Stimulated activated CD4-positive, alpha-beta T cell treated with anti-CD3 and anti-CD28 coated beads, Interleukin-4, amount 100 ng/mL, for 24 hours (primary cell): ENCODE measurements at regions not wholly inside any gene's neighbourhood (a gene's known extent, or its start where the extent isn't known, plus 50 kb on each side); places are given as distances from the start of the nearest gene placed in this dataset.

Experiments used
- DNase-seq: peaks from one replicate; pipeline ENCODE4 v3.0.0-alpha.2; 2020

DNA sequence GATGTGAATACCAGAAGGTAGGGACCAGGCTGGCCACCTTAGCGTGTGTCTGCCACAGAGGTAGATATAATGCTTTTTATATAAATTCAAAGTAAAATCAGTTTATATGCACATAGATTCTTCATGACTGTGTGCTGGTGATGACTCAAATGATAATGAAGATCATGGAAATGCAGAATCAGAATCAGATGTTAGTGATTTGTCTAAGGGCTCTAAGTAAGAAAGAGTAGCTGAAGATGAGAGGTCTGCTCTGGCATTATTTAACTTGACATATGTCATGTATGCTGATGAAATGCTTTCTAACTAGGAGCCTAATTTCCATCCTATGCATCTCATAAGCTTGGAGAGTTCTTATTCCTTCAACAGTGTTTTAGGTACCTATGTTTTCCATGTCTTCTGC, 50.3 kb upstream of the DPH6 start:
- DNase-seq: no peak

DNA sequence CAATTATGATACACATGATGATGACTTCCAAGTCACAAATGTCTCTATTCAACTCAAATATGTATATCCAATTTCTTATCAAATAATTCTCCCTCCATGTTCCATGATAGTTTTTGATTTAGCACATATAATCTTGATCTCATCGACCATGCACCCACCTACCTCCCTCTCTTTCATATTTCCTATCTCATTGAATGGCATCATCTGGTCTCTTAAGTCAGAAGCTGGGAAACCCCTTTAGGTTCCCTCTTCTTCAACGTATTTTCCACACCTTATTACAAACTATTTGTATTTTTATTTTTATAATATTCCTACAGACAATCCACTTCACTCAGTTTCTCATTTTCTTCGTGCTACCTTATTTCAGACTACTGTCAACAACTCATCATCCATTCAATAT, 56.9 kb upstream of the DPH6 start:
- no peak for DNase-seq

DNA sequence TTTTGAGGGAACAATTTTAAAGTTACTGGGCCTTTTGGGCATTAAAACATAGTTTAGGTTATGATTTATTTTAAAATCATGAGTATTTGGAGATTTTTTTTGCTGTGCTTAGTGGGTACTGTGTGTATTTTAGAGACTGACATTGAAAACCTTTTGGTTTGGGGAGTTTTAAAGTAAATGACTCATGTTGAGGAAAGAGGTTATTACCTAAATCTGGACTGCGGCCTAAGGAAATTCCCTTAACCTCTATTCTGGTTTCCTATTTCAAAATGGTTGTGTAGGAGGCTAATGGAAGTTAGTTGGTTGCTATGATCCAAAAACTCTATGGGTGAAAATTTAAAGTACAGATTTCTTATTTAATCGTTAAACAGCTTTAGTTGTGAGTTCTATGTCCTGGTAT, 57.3 kb upstream of the DPH6 start:
- no peak for DNase-seq

DNA sequence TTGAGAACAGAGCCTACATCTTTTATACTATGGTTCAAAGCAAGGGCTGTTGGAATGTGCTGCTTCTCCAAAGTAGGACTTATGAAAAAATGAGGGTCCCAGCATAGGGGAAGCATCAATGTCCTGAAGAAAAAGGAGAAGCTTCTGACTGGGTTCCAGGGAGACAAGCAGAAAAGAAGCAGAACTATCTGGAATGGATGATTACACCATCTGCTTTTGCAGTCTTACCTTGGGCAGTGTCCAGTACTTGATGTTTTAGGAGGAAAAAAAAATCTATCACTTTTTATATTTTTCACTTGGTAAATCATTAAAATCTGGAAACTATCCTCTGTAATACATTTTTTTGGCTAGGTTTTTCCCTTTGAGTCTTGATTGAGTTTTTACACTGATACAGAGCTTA, 57.9 kb upstream of the DPH6 start:
- no peak for DNase-seq

DNA sequence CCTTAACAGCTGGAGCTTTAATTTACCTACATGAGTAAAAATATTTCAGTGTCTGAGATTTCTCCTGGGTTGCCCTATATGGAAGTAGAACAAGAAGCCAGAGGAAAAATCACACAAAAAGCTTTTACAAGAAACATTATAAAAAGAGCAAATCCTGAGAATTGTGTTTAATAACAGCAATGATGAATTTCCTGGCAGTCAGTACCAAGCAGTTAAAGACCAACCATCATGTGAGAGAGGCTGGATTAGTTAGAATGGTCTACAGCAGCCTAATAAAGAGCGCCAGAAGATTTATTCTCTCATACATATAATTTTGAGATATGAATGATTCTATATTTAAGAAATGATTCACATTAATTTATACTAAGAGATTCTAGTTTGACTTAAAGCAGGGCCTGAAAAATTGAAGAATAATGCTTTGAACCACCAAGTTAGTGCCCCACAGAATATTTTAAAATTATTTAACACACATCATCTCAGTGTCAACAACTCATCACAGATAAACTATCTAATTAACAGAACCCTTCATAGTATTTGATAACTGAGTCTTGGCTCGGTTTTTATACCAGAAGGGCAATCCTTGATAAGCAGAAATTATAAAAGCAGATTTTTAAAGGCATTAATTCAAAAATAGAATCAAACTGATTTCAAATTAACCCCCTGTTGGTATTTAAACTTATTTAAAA, 59.9 kb upstream of the DPH6 start:
- DNase-seq: no peak

DNA sequence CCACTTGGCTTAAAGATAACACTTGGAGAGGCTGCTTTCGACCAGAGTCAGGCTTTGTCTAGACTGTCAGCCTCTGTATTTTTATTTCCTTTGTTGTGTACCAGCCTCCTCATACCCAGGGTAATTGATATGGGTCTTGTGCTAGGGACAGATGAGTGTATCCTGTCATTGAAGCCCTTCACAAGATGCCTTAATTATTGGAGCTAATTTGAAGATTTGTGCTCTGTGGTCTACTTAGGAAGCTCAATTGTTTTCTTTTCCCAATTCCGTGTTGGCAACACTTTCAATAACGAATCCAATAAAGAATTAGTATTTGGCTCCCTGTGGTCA, 60.5 kb upstream of the DPH6 start:
- DNase-seq: no peak

DNA sequence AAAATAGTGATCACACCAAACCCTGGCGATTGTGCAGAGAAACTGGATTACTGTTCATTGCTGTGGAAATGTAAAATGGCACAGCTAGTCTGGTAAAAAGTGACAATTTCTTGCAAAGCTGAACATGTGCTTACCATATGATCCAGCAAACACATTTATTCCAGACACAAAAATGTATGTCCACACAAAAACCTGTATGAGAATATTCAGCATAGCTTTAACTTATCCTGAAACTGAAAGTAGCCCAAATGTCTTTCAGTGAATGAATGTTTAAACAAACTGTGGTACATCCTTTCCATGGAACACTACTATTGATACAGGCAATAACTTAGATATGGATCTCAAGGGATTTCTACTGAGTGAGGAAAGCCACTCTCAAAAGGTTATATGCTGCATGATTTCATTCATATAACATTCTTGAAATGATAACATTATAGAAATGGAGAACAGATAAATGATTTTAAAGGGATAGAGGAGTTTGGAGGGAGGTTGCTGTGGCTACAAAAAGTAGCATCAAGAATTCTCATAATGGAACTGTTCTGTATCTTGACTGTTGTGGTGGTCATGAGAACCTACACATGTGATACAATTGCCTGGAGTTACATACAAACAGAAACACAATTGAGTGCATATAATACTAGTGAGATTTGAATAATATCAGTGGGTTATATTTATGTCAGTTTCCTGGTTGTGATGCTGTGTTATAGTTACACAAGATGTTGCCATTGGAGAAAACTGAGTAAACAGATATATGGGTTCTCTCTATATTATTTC, 70.7 kb upstream of the DPH6 start:
- DNase-seq: no peak

DNA sequence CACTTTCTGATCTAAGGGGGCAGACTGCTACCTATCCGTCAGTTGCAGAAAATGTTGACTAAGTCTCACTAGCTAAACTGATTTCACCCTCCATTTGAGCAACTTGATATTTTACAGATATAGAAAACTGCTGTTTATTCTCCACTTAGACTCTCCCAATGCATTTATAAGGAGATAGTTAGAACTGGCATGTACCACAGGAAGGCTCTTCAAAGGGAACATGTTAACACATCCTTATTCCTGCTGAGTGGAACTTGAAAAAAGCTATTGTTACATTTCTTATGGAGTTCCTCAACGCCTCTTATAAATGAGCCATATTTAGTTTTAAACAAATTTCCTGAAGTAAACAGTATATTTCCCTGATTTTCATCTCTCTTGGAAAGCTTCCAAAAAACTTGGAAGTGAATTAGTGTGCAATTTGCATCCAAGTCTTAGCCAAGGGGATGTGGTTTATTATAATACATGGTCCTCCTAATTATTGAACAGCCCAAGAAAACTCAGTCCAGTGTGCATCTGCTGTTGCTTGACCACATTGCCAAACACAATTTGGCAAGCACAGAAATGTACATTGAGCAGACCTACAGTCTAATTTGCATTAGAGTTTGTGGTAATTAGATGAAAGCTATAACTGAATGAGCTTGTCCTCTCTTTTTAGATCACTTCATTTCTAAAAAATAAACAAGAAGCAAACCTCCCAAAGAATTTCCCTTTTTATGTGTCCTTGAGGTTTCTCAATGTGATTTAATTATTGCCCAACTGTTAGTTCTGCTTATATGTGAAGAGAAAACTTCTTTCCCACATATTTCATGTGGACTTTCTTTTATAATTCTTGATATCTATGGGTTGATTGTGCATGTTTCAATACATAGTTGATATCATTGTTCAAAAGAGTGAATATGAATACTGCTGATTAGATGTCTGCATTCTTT, 72.6 kb upstream of the DPH6 start:
- no peak for DNase-seq

DNA sequence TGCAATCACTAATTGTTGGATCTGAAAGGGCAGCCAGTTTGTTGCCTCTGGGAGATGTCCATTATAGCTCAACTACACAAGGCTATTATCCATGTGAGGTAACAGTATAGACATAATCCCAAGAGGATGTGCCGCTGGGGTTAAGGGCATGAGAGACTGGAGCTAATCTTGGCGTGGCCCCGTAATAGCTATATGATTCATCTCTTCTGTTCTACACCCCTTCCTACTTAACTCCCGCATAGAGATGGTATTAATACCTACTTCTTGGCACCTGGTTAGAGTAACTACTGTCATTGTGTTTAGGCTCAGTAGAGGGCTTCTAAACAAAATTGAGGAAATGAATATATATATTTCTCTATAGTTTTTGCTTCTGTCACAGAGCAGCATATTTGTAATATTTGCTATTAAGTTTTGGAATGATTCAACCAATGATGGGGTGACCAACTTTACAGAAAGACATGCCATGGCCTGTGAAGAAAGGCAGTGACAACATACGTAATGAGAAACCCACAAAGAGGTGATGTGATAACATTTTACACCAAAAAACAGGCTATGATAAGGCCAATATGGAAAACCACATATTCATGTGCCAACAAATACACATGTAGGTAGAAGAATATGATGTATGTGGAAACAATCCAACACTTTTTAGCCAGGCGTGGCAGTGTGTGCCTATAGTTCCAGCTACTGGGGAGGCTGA, 76.8 kb upstream of the DPH6 start:
- no peak for DNase-seq

DNA sequence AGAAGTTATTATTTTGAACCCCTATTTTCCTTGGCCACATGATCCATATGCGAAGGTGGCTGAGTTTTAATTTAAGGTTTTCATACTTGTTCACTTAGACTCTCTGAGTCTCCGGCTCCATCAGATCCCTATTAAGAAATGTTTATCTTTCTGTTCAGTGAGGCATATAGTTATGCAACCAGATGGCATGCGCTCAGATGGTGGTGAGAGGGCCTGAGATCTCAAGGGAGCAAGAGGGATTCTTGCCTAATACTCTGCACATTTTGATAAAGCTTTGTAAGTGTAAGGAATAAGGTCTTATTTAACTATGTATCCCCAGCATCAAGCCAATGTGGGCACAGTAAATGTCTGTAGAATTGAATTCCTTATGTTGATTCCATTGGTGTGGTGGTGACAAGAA, 78.9 kb upstream of the DPH6 start:
- no peak for DNase-seq

DNA sequence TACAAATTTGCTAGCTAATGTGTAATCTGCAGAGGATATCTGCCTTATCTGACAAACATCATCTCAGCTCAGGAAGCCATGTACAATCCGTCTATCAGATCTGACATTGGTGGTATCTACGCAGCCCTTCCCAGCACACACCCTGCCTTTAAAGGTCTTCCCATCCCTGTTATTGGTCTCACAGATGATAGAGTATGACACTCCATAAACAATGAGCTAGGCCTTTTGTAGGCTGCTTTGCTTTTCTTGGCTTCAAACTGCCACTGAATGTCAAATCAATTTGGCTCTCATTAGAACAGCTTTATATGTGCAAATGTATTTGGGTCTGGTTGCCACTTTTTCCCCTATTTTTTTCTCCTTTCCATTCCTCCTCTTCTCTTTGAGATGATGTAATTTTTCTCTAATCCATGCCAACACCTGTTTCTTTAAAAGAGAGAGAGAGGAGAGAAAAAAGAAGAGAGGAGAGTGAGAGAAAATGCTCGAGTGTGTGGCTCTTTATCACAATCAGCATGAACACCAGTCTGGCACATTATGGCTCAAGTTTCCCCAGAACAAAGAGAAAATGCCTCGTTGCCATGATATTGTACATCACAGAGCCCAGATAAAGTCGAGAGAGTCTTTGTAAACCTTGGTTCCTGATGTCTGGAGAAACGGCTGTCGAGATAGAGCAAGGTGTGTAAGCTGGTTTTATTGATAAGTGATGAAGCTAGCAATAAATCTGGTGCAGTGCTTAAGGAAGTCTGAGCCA, 80.8 kb upstream of the DPH6 start:
- DNase-seq: no peak

DNA sequence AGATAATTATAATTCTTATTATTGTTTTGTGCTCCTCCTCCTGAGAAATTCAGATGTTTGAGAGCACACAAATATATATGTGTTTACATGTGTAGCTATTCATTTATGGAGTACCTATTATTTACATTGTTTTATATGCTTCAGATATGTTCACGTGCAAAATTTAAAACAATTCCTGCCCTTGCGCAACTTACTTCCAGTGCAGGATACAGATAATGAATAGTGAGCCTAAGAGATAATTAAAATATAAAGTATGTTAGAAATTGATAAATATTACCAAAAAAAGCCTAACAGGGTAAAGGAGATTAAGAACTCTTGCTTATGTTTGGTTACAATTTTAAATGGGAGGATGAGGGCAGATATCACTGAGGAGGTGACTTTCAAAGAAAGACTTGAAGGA, 81.7 kb upstream of the DPH6 start:
- DNase-seq: no peak

DNA sequence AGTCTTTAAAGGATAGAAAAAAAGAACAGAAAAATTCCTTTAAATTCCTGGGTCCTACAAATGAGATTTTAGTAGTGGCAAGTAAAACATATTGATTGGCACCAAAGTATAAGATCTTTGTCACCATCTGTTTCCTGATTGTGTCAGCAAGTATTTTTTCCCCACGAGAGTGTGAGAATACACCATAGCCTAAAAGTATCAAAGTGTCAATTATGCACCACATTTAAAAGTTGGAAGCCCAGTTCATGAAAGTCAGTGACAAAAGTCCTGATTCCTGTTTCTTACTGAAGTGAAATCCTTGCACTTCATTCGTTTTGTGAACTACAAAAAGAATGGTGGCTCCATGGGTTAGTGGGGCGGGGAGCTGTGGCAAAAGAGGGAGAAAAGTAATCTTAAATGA, 83.8 kb upstream of the DPH6 start:
- no peak for DNase-seq

DNA sequence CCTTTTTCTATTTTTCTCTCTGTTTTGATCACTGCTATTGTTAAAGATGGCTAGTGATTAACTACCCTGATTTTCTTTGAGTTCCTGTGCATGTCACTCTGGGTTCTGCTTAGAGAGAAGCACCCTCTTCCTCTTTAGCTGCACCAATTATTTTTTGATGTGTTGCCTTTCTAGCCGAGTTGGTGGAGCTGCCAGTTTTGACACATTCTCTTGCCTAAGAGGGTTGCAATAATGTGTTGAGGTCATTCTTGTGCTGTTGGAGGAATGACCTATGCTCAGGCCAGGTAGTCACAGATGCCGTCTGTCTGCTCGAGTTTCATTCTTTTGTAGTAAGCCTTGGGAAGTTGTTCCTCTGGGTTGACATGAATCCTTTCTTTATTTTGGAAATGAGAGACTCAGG, 84.6 kb upstream of the DPH6 start:
- no peak for DNase-seq

DNA sequence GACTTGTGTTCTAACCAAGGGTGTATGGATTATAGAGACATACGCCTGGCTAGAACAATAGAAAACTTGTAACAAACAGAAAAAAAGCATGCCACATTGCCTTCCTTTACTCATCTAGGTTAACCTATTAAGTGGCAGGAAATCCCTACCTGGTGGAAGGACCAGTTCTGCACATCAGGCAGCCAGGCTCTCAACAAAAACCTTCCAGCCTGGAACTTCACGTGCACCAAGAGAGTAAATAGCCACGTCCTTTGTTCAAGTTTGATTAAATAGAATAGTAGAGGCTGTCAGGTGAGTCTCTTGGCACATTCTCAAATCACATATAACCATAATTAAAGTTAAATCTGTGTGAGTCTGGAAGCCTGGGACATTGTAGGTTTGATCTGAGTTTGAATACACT, 85.0 kb upstream of the DPH6 start:
- DNase-seq: no peak

DNA sequence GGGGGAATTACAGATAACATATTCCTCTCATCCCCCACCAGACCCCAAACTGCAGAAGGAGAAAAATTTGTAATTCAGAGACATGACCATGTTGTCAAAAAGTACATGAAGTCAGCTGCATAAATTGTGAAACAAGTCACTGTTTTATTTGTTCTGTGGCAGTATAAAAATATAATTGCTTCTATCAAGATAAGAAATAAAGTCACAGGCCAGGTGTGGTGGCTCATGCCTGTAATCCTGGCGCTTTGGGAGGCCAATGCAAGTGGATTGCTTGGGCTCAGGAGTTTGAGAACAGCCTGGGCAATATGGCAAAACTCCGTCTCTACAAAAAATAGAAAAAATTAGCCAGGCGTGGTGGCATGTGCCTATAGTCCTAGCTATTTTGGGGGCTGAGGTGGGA, 87.7 kb upstream of the DPH6 start:
- no peak for DNase-seq

DNA sequence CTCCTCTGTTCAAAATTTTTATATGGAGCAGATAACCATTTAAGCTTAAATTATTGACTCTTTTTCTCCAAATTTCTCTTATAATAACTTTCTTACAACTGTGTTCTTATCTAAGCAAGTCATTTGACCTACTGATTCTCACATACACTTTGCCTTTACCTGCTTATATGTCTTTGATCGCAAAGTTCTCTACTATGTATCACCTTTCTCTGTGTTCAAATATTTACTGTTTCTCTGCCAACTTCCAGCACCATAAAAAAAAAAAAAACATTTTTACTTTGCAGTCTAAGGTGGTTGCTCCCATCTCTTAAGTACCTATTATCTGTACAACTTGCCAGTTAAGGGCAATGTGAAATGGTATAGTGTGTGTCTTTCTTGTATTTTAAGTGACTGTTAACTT, 100.8 kb upstream of the DPH6 start:
- DNase-seq: no peak

DNA sequence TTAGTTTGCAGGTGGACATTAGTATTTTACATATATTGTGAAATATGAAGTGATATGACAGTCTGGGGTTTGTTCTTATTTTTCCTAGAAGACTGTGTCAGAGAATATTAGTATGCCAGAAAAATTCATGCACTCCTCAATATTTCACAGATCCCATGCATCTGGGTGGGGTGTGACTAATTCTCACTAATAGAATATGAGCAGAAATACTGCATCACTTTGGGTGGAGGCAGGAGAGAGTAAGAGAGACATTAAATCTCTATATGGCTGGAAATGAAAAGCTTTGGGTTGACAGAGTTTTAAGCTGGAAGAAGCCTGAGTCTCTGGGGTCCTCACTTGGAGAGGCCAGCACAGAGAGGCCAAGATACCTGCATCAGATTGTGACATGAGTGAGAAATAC, 101.3 kb upstream of the DPH6 start:
- no peak for DNase-seq

DNA sequence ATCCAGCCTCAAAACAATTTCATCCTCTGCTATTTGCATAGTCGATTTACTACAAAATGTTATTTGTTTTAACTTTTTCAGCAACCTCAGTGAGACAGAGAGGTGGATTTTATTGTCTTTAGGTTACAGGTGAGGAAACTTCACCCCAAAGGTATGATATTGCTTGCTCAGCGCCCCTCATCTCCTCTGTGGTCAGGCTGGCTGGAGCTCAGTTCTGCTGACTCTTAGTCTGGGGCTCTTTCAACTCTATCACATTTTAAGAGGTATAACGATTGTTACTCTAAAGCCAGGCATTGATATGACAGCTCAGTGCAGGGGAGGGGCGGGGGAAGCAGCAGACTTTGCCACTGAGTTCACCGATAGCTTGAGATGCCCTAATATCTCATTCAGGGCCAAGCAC, 103.0 kb upstream of the DPH6 start:
- DNase-seq: no peak

DNA sequence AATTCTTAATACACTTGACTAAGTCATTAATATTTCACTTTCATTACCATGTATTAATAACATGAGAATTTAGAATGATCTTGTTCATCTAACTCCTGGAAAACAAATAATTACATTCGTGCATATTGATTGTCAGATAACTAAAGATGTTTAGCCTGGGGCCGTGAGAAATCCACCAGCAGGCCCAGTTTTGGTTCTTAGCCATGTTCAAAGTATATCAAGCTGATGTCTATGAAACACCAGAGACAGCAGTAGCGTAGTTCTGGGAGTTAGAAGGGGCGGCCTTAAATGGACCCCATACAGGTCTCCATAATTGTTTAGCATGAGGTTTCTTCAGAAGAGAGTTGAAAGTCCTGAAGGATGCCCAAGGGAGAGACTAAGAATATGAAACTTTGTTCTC, 103.6 kb upstream of the DPH6 start:
- DNase-seq: no peak

DNA sequence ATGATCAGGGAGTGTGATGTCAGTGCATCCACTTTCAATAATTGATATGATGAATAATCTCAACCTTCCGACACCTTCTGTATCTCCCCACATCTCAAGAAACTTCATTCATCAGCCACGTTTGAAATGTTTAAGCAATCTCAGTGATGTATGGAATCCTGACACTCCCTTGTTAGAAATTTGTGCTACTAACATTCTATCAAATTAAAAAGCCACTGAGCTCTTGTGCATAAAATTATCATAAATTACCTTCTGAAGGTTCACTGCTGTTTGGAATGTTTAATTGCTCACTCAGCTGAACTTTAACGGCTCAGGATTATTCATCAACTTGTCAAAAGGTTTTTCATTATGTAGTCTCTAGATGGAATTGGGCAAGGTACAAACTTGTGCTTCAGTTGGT, 108.4 kb upstream of the DPH6 start:
- DNase-seq: no peak

DNA sequence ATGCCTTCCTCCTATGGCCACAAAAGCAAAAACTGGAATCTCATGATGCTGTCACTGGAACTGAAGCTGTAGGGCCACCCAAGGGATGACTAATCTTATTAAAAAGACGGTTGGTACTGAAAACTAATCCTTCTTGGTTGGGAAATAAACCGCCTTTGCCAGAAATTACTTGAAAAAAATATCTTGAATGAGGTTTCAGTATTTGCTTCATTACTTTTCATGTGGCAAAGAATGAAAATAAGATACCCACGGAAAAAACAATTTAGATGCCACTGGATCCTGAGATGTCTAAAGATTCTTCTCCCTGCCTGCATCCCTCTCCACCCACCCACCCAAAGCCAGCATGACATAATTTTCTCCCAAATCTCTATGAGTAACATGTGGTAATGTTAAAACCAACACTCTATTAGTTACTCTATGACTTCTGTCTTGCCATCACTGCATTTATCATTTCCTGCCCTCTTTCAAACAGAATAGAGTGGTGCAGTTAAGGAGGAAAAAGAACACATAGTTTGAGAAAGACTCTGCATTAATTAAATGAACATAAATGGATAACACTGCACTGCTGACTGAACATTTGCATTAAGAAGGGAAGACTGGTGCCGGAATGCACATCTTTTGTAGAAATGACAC, 111.8 kb upstream of the DPH6 start:
- peak; percentile 10 for DNase-seq
